HG03558 (cell line): ENCODE measurements at regions not wholly inside any gene's neighbourhood (a gene's known extent, or its start where the extent isn't known, plus 50 kb on each side); places are given as distances from the start of the nearest gene placed in this dataset.

Source experiments
- ATAC-seq: cut with Tn5 transposase; IDR thresholded peaks from one replicate; pipeline ENCODE4 v1.9.1; 2021; ENCODE audit warnings: moderate number of reproducible peaks; ENCODE audit not compliant: unreplicated experiment; ENCODE audit errors: extremely low read depth

DNA sequence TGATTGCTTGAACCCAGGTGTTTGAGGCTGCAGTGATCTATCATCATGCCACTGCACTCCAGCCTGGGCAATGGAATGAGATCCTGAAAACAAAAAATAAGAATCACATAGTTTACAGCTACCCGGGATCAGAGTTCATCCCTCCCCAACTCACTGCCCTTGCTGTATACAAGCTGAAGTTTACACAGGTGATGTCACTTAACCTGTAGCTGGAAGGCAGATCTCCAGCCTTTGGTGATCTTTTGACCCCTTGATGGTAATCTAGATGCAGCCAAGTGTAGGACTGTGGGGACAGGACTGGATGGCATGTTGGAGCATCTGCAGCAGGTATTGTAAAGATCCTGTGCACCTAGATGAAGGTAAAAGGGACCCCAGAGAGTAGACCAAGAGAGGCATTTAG lies 66.7 kb upstream of the SLC14A2 start:
- ATAC-seq: no peak

DNA sequence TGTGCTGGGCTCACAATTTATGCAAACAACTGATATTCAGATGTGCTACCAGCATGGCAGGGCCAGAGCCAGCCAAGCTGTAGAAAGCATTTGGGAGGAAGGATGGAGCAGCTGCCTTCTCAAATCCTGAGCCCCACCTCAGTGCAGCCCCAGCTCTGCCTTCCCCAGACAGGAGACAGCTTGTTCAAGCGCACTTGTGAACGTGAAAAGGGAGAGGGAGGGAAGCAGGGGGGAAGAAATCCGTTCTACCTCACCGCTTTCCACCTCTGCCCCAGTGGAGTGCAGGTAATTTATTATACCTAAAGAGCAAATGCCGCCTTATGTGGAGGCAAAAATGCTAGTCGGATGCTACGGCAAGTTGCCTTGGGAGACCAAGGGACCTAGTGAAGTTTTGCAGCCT lies 66.0 kb upstream of the SLC14A2 start:
- ATAC-seq: no peak

DNA sequence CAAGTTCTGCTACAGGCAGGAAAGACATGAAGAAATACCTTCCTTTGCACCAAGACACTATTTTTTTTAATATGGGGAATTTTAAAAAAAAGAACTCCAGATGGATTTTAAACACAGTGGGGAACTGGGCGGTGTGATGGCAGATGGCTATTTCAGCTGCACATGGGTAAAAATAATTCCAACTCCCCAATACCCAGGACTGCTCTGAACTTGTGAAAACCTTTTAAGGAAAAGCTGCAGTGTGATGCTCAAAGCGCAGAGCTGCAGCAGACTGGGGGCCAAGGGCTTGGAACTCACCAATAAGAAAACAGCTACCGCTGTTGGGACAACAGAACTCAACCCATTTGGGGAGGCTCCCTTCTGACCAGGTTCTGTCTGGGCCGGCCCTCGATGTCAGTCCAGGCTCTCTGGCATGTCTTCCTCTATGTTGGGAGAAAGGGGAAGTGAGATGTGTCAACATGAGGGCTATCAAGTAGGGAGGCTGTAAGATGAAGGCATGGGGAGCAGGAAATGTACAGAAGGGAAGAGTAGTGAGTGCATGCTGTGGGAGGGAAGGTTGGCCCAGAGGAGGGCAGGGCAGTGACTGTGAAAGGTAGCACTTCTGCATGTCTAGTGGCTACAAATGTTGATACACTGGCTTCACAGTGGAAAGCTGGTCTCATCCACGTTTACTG lies 64.0 kb upstream of the SLC14A2 start:
- ATAC-seq: no peak

GRCh38 chr18:45553723-45554388 lies 61.4 kb upstream of the SLC14A2 start:
- no peak for ATAC-seq

DNA sequence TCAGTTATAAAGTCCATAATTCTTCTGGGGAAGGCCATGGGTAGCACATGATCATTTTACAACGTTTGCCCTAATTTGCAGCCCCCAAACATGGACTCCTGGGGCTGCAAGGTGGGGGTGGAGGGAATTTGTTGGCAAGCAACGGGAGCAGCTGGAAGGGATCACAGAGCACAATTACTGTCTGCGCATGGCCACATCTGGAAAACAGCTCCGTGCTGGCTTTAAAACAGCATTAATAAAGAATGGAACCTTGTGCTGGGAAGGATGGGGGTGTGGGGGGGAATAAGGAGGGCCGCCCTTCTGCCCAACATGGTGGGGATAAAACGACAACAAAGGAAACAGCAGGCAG lies 60.9 kb upstream of the SLC14A2 start:
- ATAC-seq: no peak

DNA sequence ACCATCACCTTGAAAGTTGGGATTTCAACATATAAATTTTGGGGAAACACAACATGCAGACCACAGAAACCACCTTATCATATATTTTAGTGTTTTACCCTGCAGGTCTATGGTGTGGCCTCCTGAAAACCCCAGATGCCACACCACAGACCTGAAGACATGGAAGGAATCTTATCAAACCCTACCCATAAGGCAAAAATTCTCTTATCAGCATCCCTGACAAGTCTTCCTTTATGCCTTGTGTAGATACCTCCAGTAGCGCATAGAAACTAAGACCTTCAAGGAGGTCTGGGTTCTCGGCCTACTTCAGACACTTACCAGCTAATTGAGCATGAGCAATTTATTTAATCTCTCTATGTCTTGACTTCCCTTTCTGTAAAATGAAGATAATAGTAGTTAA lies 59.1 kb upstream of the SLC14A2 start:
- ATAC-seq: no peak

DNA sequence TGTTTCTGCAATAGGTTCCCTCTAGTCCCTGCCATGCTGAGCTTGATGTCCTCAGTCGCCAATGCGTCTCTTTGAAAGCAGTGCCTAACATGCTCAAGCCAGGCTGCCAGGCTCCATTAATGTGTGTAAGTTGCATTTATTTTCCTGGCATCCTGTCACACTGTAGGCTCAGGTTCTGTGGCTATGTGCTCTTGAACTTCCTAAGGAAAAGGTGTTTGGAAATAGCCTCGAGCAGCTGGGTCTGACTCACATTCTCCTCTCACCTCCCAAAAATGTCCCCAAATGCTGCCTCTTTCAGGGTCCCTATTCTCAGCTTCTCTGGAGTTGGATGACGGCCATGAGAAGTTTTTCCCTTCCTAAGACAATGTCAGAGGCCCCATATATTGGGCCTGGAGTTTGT lies 58.0 kb upstream of the SLC14A2 start:
- ATAC-seq: no peak

GRCh38 chr18:45557779-45558178 lies 57.5 kb upstream of the SLC14A2 start:
- no peak for ATAC-seq

DNA sequence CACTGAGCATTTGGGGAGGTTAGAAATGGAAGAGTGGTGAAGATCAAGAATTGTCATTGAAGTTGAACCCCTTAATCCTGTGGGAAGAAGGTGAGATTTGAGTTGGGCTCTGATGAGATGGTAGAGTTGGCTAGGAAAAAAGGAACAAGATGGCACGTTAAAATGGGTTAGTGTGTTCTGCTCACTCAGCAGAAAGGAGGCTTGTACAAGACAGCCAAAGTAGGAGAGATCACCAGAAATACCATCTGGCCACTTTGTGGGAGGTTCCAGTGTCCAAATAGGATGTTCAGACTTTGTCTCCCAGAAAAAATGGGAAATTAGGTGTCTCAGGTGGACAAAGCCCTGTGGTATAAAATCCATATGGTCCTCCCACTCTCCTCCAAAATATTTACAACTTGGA lies 56.0 kb upstream of the SLC14A2 start:
- no peak for ATAC-seq

DNA sequence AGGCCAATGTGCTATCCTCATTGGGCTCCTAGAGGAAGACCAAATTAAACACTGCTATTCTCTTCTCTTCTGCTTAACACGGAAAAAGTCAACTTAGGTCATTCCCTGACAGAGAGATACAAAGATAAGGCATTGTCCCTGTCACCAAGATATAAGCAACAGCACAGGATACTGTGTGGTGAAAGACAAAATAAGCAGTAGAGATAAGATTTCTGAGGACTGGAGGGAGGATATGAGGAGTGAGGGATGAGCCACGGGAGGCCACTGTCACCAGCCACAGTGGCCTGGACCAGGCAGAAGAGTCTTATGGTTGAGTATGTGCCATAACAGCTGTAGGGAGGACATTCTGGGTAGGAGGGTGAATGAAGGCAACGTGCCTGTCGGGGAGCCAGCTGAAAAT lies 54.4 kb upstream of the SLC14A2 start:
- no peak for ATAC-seq

- ATAC-seq: no peak
Measured at GRCh38 chr18:45562567-45563479, 52.5 kb upstream of the SLC14A2 start.

- ATAC-seq: no peak
Measured at GRCh38 chr18:45565280-45565970, 49.9 kb upstream of the SLC14A2 start.
